Esophagus muscularis mucosa (tissue), 4 donors: ENCODE measurements at regions not wholly inside any gene's neighbourhood (a gene's known extent, or its start where the extent isn't known, plus 50 kb on each side); places are given as distances from the start of the nearest gene placed in this dataset.

Experiments used
- DNase-seq: peaks from one replicate; pipeline ENCODE4 v3.0.0-alpha.2; 2017; ENCODE audit errors: extremely low spot score
- H3K27ac ChIP-seq, 4 donors: fragments of 200-600 bp; sonication (generic); replicated peaks in 1 of 4; 1 replicate in 3 of 4; 2 replicates in 1 of 4; pipeline ENCODE4 v1.5.1; 2016 to 2019; ENCODE audit warnings: mild to moderate bottlenecking in 1 of 4
- H3K27me3 ChIP-seq, 4 donors: fragments of 200-600 bp; sonication (generic); one replicate each; pipeline versions ENCODE4 v1.5.1 to v1.6.0; 2016 to 2019
- H3K36me3 ChIP-seq, 4 donors: fragments of 200-600 bp; sonication (generic); one replicate each; pipeline ENCODE4 v1.5.1; 2016 to 2019
- H3K4me1 ChIP-seq, 4 donors: fragments of 200-600 bp; sonication (generic); one replicate each; pipeline ENCODE4 v1.5.1; 2016 to 2019
- H3K4me3 ChIP-seq, 4 donors: fragments of 200-600 bp; sonication (generic); 1 replicate in 2 of 4; 2 replicates in 2 of 4; pipeline ENCODE4 v1.5.1; 2016 to 2019; ENCODE audit warnings: mild to moderate bottlenecking in 4 of 4, moderate library complexity in 1 of 4
- H3K9me3 ChIP-seq, 4 donors: fragments of 200-600 bp; sonication (generic); 1 replicate in 3 of 4; 2 replicates in 1 of 4; pipeline ENCODE4 v1.5.1; 2016 to 2019
- EP300 ChIP-seq: sonication (generic); formaldehyde crosslinking; IDR thresholded peaks from one replicate; pipeline ENCODE4 v1.6.1; 2017; ENCODE audit warnings: antibody characterized with exemption
- POLR2A ChIP-seq: fragments of 450-650 bp; IDR thresholded peaks from one replicate; pipeline ENCODE4 v1.6.1; 2017; ENCODE audit warnings: antibody characterized with exemption, moderate library complexity, mild to moderate bottlenecking, low read depth
- POLR2AphosphoS5 ChIP-seq, 2 donors: sonication (generic); formaldehyde crosslinking; IDR thresholded peaks; one replicate each; pipeline ENCODE4 v1.6.1; 2017; ENCODE audit warnings: antibody characterized with exemption in 2 of 2
- WGBS: methylation state at CpG from one replicate; pipeline ENCODE4 v1.1.5; 2018; 5-methylcytosine and 5-hydroxymethylcytosine counted together
- intact Hi-C: fragments of 100-400 bp; cut with DNase I; formaldehyde crosslinking; loops from one replicate; pipeline ENCODE4 v1.15.1; 2023
- TF ChIP-seq, protein P1 (sequence below), 3 experiments: fragments of 200-600 bp in 2 of 3; fragments of 450-650 bp in 1 of 3; sonication (generic) in 2 of 3; IDR thresholded peaks; one replicate each; pipeline ENCODE4 v1.5.1; 2017 to 2019; ENCODE audit warnings: antibody characterized with exemption in 3 of 3, mild to moderate bottlenecking in 2 of 3, moderate library complexity in 1 of 3

DNA sequence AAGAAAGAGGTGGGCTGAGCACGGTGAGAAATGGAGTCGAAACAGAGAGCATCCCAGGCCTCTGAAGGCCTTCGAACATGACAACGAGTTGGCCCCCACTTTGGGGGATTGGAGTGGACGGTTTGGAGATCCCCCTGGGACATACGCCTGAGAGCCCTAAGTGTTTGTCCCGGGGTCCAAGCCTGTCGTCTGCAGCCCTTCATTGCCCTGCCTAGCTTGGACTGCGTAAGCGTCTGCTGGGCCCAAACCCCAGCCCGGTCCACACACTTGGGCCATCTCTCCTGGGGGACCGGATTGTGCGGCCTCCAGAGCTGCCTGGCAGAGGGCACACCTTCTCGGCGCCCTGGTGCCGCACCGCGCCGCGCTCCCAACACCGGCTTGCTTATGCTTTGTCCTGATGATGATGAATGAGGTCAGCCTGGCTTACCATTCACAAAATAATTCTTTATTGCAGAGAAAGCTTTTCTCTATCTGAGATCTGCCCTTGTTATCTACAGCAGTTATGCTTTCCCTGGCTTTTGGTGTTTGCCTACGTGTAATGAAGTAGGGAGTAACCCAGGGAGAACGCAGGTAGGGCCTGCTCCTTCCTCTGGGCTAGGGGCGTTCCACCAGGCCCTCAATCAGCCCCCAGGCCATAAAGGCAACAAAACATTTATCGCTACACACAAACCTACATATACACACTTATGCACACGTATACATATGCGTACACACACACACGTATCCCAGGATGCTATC is 85.9 kb upstream of the PPARA start:
- Histone ChIP-seq H3K4me3 (peak overlapping the region; percentile 35 to 45 (median 40)), H3K9me3 (no peaks in the 10 kb centered on the region), H3K4me1 (peaks cover 85 to 100% (median 99%) of the 10 kb centered on the region in 4 donors), H3K27ac (peak overlapping the region; percentile 99 to 100 (median 100)), H3K27me3 (no peaks in the 10 kb centered on the region), H3K36me3 (peaks cover 0 to 9% (median 2%) of the 10 kb centered on the region in 4 donors)
- WGBS = 77% methylated on average over 12 of the region's 28 CpGs
- DNase-seq = no peak
- no peak for TF ChIP-seq POLR2AphosphoS5 (IDR thresholded peaks at IDR 0.05)
- TF ChIP-seq, protein P1, sequence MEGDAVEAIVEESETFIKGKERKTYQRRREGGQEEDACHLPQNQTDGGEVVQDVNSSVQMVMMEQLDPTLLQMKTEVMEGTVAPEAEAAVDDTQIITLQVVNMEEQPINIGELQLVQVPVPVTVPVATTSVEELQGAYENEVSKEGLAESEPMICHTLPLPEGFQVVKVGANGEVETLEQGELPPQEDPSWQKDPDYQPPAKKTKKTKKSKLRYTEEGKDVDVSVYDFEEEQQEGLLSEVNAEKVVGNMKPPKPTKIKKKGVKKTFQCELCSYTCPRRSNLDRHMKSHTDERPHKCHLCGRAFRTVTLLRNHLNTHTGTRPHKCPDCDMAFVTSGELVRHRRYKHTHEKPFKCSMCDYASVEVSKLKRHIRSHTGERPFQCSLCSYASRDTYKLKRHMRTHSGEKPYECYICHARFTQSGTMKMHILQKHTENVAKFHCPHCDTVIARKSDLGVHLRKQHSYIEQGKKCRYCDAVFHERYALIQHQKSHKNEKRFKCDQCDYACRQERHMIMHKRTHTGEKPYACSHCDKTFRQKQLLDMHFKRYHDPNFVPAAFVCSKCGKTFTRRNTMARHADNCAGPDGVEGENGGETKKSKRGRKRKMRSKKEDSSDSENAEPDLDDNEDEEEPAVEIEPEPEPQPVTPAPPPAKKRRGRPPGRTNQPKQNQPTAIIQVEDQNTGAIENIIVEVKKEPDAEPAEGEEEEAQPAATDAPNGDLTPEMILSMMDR (IDR thresholded peaks at IDR 0.05) = no peak
- TF ChIP-seq EP300 = no peak
- TF ChIP-seq POLR2A = no peak
- intact Hi-C loops = no loop called here

DNA sequence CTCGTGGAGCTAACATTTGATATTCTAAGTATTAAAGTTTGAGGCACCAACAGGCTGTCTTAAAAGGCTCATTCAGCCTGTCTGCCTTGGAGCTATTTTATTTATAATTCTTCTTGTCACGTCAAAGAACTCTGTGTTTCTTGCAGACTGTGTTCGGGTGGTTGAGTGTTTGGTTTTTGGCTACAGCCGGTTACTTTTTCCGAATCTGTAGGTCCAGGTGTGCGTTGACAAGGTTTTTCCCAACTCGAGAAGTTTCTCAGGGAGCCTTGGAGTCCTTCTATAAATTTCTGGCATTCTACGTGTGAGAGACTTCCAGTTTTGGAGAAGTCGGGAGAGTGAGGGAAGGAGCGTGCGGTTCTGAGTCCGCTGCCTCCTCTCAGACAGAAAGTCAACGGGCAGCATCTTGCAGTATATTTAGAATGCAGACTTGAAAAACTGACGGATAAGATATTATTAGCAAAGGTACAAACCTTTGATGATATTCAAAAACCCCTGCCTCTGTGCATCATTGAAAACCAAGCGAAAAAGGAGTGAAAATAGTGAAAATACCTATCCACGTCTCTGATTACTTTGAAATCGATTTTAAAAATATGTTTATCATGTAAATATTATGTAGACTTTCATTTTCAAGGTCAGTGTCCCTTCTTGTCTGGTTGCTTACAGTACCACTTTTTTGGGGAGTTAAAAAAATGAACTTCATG is 85.2 kb upstream of the PPARA start:
- H3K36me3 ChIP-seq = peaks cover 0 to 9% (median 2%) of the 10 kb centered on the region in 4 donors
- H3K27me3 ChIP-seq = no peaks in the 10 kb centered on the region
- peaks cover 77 to 96% (median 96%) of the 10 kb centered on the region in 4 donors for H3K4me1 ChIP-seq
- WGBS = 32% methylated on average over 17 of the region's 17 CpGs
- peak overlapping the region; percentile 99 to 100 (median 100) for H3K27ac ChIP-seq
- no peaks in the 10 kb centered on the region for H3K9me3 ChIP-seq
- intact Hi-C loops = no loop called here
- TF ChIP-seq, protein P1 (IDR thresholded peaks at IDR 0.05) = no peak
- TF ChIP-seq POLR2AphosphoS5 (IDR thresholded peaks at IDR 0.05) (peak; percentile 46 to 52), POLR2A (no peak)
- peak overlapping the region; percentile 35 to 45 (median 40) for H3K4me3 ChIP-seq
- DNase-seq = no peak

DNA sequence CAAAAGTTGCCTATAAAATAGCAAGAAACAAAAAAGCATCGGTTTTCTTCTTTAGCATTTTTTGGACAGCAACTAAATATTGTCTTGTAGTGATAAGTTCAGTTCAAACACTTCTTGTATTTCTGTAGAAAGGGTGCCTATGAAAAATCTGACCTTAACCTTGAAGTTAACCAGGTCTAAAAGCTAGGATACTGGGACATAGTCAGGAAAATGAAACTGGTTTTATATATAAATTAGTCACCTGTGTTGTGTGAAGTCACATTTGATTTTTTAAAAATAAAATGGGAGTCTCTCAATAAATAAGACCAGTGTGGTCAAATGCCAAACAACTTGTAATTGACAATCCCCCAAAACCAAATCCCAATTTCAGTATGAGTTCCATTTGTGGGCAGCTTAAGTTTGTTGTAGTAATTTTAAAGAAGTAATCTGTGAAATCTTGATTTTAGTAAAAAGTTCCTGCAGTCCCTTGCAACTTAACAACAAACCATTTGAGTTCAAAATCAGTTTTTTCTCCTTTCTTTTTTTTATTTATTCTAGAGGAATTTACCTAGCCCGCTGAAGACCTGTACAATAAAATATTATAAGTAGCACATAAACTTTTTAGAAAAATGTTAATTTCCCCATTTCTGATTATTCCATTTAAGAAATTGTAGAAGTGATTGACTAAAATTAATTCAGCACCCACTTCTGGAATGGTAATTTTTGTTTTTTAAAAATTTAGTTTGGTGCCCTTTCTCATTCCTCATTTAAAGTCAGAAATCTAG is 84.5 kb upstream of the PPARA start:
- intact Hi-C loops = no loop called here
- WGBS = 61% methylated on average over 2 of the region's 2 CpGs
- Histone ChIP-seq H3K27ac (peak overlapping the region; percentile 99 to 100 (median 100)), H3K9me3 (no peaks in the 10 kb centered on the region), H3K36me3 (peaks cover 0 to 9% (median 2%) of the 10 kb centered on the region in 4 donors), H3K4me1 (peaks cover 70 to 89% (median 88%) of the 10 kb centered on the region in 4 donors), H3K27me3 (no peaks in the 10 kb centered on the region), H3K4me3 (peak overlapping the region; percentile 35 to 92 (median 68))
- DNase-seq = no peak
- no peak for TF ChIP-seq POLR2A
- TF ChIP-seq, protein P1 (IDR thresholded peaks at IDR 0.05) = no peak
- no peak for TF ChIP-seq EP300
- no peak for TF ChIP-seq POLR2AphosphoS5 (IDR thresholded peaks at IDR 0.05)

DNA sequence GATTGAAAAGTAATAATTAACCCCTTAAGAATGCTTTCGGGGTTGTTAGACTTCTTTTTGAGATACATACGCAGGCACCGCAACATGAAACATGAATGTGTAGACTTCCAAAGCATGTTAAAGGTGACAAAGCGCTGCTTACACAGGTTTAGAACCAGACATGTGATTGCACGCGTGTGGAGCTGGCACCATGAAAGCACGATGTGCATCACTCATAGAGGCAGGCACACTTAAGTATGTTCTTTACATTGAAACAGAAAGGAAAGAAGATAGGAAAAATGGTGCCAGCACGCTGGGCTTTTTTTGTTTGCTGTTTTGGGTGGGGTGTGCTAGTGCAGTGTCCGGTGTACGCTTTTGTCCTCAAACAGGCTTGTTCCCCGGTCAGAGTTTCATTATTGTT is 83.6 kb upstream of the PPARA start:
- Histone ChIP-seq H3K4me3 (peak overlapping the region; percentile 23 to 92 (median 68)), H3K36me3 (peaks cover 0 to 4% (median 2%) of the 10 kb centered on the region in 4 donors), H3K4me1 (peaks cover 62 to 81% (median 80%) of the 10 kb centered on the region in 4 donors), H3K27me3 (no peaks in the 10 kb centered on the region), H3K9me3 (no peaks in the 10 kb centered on the region), H3K27ac (peak overlapping the region; percentile 99 to 100 (median 100))
- TF ChIP-seq, protein P1 (IDR thresholded peaks at IDR 0.05) = no peak
- TF ChIP-seq EP300 = no peak
- TF ChIP-seq POLR2AphosphoS5 (IDR thresholded peaks at IDR 0.05) = peak in 1 of 2 donors; percentile 28
- no peak for TF ChIP-seq POLR2A
- 49% methylated on average over 11 of the region's 11 CpGs for WGBS
- no peak for DNase-seq
- intact Hi-C loops = no loop called here
